ENCODE measurements at regions not wholly inside any gene's neighbourhood (a gene's known extent, or its start where the extent isn't known, plus 50 kb on each side); places are given as distances from the start of the nearest gene placed in this dataset.
A peak's percentile ranks its signal among the peaks of the same experiment; 100 is the strongest.

DNA sequence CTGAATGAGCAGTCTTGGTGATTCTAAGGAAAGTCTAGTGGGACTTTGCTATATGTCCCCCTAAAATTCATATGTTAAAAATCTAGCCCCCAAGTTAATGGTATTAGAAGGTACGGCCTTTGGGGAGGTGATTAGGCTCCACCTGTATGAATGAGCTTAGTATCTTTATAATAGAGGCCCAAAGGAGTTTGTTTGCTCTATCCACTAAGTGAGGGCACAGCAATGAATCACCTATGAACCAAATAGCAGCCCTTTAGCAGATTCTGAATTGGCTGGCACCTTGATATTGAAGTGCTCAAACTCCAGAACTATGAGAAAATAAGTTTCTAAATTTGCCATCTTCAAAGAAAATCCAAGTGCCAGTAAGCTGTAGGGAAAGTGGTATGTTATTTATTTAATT is 187.9 kb downstream of the SUCNR1 start:
- Mint-ChIP-seq H3K36me3 (ENCODE audit: unreplicated experiment) (no peaks in the 10 kb centered on the region), H3K27me3 (ENCODE audit: unreplicated experiment) (no peaks in the 10 kb centered on the region), H3K27ac (ENCODE audit: unreplicated experiment) (no peak overlapping the region)

DNA sequence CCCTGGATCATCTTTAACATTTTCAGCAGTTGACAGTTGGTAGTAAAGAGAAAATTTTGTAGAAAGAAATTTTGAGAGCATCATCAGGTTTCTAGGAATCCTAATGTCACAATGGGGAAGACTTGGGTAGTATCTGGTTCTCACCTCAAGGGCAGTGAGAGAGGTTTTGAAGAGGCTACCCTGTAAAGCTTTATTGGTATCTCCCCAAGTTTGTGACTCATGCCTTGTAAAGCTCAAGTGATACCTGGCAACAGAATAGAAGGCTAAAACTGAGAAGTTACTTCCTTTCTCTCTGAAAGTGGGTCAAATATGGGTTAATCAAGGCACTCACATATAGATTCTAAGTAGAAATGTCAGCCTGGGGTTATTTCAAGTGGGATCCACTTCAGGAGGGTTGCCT is 196.4 kb downstream of the SUCNR1 start:
- H3K27me3 Mint-ChIP-seq (ENCODE audit: unreplicated experiment), result no peaks in the 10 kb centered on the region
- no peaks in the 10 kb centered on the region for H3K4me1 Mint-ChIP-seq (ENCODE audit: low read depth, unreplicated experiment)
- no peaks in the 10 kb centered on the region for H3K36me3 Mint-ChIP-seq (ENCODE audit: unreplicated experiment)
- H3K9me3 Mint-ChIP-seq (ENCODE audit: unreplicated experiment), result peaks cover 2% of the 10 kb centered on the region
- no peak for DNase-seq
- TF ChIP-seq, protein P1, sequence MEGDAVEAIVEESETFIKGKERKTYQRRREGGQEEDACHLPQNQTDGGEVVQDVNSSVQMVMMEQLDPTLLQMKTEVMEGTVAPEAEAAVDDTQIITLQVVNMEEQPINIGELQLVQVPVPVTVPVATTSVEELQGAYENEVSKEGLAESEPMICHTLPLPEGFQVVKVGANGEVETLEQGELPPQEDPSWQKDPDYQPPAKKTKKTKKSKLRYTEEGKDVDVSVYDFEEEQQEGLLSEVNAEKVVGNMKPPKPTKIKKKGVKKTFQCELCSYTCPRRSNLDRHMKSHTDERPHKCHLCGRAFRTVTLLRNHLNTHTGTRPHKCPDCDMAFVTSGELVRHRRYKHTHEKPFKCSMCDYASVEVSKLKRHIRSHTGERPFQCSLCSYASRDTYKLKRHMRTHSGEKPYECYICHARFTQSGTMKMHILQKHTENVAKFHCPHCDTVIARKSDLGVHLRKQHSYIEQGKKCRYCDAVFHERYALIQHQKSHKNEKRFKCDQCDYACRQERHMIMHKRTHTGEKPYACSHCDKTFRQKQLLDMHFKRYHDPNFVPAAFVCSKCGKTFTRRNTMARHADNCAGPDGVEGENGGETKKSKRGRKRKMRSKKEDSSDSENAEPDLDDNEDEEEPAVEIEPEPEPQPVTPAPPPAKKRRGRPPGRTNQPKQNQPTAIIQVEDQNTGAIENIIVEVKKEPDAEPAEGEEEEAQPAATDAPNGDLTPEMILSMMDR (IDR thresholded peaks at IDR 0.05; ENCODE audit: partially characterized antibody, unreplicated experiment), result no peak
- H3K27ac Mint-ChIP-seq (ENCODE audit: unreplicated experiment), result no peak overlapping the region
- H3K4me3 Mint-ChIP-seq (ENCODE audit: unreplicated experiment), result no peak overlapping the region

More for the DNA sequence above, 187.9 kb downstream of the SUCNR1 start:
- Mint-ChIP-seq H3K4me1 (ENCODE audit: low read depth, unreplicated experiment) (no peaks in the 10 kb centered on the region), H3K9me3 (ENCODE audit: unreplicated experiment) (no peaks in the 10 kb centered on the region), H3K4me3 (ENCODE audit: unreplicated experiment) (no peak overlapping the region)
- DNase-seq, result no peak
- TF ChIP-seq, protein P1 (IDR thresholded peaks at IDR 0.05; ENCODE audit: partially characterized antibody, unreplicated experiment), result no peak

DNA sequence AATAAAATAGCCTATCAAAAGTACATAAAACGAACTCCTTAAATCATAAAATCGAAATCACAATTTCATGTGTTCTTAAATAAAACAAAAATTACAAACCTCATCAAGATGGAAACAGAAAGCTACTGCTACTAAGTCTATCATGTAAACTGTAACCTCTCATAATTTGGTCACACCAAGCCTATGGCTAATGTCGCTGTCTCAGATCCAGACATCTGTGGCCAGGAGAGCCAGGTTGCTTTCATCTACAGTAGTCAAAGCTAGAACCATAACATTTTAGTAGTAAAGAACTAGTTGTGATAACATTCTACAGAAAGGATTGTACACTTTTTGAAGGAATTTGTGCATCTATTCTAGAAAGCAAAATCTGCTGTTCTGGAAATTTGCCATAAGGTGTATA is 197.4 kb upstream of the MBNL1 start:
- TF ChIP-seq, protein P1 (IDR thresholded peaks at IDR 0.05; ENCODE audit: partially characterized antibody, unreplicated experiment), result no peak
- peaks cover 2% of the 10 kb centered on the region for H3K9me3 Mint-ChIP-seq (ENCODE audit: unreplicated experiment)

DNA sequence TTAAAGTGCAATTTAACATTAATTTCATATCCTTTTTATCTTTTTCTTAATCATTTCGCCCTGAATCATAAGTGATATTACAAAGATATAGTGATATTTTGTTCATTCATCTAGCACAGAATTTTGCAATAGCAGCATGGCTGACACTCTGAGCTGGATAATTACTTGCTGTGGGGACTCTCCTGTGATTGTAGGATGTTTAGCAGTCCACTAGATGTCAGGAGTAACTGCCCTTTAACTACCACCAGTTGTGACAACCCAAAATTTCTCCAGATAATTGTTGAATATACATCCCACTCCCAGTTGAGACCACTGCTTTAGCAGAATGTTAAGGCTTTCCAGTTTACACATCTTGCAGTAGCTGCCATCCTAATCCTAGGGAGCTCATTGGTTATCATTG is 196.8 kb upstream of the MBNL1 start:
- TF ChIP-seq, protein P1 (IDR thresholded peaks at IDR 0.05; ENCODE audit: partially characterized antibody, unreplicated experiment), result peak; percentile 24
- Mint-ChIP-seq H3K4me1 (ENCODE audit: low read depth, unreplicated experiment) (no peaks in the 10 kb centered on the region), H3K27ac (ENCODE audit: unreplicated experiment) (no peak overlapping the region), H3K4me3 (ENCODE audit: unreplicated experiment) (no peak overlapping the region), H3K27me3 (ENCODE audit: unreplicated experiment) (no peaks in the 10 kb centered on the region), H3K36me3 (ENCODE audit: unreplicated experiment) (no peaks in the 10 kb centered on the region), H3K9me3 (ENCODE audit: unreplicated experiment) (peaks cover 2% of the 10 kb centered on the region)
- DNase-seq, result no peak

More for the DNA sequence above, 197.4 kb upstream of the MBNL1 start:
- no peak for DNase-seq
- Mint-ChIP-seq H3K4me1 (ENCODE audit: low read depth, unreplicated experiment) (no peaks in the 10 kb centered on the region), H3K27ac (ENCODE audit: unreplicated experiment) (no peak overlapping the region), H3K36me3 (ENCODE audit: unreplicated experiment) (no peaks in the 10 kb centered on the region), H3K4me3 (ENCODE audit: unreplicated experiment) (no peak overlapping the region), H3K27me3 (ENCODE audit: unreplicated experiment) (no peaks in the 10 kb centered on the region)

DNA sequence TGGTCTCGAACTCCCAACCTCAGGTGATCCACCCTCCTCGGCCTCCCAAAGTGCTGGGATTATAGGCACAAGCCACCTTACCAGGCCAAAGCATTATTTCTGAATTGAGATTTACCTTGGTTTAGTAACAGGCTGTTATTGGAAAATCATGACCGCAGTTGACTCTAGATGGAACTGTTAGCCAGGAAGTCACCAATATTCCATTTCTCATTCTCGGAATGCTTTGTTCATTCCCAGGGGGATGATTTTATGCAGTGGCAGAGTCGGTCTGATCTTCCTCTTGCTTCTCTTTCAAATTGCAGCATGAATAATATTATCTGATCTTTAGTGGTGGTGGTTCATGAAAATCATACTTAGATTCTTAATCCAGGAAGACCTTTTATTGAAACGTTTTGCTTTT is 195.5 kb upstream of the MBNL1 start:
- TF ChIP-seq, protein P1 (IDR thresholded peaks at IDR 0.05; ENCODE audit: partially characterized antibody, unreplicated experiment), result no peak
- Mint-ChIP-seq H3K4me3 (ENCODE audit: unreplicated experiment) (no peak overlapping the region), H3K36me3 (ENCODE audit: unreplicated experiment) (no peaks in the 10 kb centered on the region), H3K9me3 (ENCODE audit: unreplicated experiment) (peaks cover 2% of the 10 kb centered on the region), H3K4me1 (ENCODE audit: low read depth, unreplicated experiment) (no peaks in the 10 kb centered on the region), H3K27me3 (ENCODE audit: unreplicated experiment) (no peaks in the 10 kb centered on the region), H3K27ac (ENCODE audit: unreplicated experiment) (no peak overlapping the region)
- DNase-seq, result no peak
